CD4-positive, alpha-beta T cell treated with Interferon alpha-2 for 1 hour (primary cell): ENCODE measurements at regions not wholly inside any gene's neighbourhood (a gene's known extent, or its start where the extent isn't known, plus 50 kb on each side); places are given as distances from the start of the nearest gene placed in this dataset.

Experiments used
- DNase-seq, 2 donors: peaks; one replicate each; pipeline ENCODE4 v3.0.0-alpha.2; 2020 to 2022

DNA sequence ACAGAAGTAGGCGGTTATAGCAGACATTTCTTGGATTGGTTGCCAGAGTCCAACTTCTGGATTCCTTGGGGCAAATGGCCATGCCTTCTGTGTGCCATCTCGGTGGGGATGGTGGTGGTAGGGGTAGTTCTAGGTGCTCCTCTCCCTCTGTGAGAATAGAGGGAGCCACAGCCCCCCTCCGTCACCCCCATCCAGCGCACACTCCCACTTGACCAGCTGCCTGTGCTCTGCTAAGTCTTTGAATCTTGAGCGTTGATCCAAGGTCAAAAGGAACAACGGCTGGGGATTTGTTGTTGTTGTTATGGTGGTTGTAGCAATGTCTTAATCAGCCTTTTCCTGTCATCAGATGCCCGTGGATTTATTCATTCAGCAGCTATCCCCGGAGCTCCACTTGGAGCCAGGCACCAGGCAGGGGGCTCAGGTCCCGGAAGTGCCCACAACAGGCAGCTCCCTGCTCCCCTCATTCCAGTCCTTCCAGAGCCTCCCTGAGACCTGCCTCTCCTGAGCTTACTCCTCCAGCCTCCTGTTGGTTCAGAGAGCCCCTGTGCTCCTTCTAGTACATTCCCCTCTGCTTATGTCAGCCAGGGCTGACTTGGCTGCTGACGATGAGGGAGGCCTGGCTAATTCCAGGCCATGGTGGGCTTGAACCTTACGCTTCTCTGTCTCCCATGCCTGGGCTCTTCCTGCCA is 146.6 kb upstream of the WNT4 start:
- no peak for DNase-seq

DNA sequence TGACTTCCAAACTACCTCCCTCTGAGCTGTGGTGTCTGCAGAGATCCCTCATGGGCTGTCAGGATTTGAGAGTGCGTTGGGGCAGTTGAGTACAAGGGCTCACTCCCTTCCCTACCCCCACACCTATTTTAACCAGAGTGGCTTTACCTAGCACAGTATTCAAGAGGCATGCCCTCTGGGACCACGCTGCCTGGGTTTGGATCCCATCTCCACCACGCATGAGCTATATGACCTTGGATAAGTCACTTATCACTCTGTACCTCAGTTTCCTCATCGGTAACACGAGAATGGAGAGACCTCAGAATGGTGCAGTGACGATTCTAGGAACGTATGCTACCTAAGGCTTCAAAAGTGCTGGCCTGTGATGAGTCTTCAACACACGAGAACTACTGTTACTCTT is 147.3 kb upstream of the WNT4 start:
- no peak for DNase-seq

DNA sequence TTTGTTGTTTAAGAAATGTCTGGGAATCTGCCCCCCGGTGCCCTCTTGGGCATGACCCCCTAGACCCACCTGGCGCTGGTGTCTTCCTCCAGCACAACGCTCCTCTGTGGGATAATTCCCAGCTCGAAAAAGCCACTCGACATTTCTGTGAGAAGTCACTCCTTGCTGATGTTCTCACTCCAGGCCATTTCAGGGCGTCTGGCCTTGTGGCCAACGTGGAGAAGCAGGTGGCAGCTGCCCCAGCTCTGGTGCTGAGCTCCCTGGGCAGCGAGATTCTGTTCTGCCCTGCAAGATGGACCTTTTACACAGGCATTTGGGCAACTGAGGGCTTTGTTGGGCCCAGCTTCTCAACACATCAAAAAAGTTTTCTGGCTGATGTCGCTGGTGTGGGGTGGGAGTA is 147.7 kb upstream of the WNT4 start:
- no peak for DNase-seq

DNA sequence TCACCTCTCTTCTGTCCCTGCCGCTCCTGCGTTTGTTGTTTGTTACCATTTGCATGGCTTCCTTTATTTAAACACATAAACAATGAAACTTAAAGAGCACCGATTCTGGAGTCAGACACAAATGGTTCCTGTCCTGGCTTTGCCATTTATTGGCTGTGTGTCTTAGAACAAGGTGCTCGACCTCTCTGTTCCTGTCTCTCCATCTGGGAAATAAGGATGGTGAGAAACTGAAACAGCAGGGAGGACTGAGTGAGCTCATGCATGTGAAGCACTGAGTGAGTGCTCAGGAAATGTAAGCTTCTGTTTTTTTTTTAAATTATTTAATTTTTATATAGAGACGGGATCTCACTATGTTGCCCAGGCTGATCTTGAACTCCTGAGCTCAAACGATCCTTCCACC is 148.2 kb upstream of the WNT4 start:
- DNase-seq = no peak

DNA sequence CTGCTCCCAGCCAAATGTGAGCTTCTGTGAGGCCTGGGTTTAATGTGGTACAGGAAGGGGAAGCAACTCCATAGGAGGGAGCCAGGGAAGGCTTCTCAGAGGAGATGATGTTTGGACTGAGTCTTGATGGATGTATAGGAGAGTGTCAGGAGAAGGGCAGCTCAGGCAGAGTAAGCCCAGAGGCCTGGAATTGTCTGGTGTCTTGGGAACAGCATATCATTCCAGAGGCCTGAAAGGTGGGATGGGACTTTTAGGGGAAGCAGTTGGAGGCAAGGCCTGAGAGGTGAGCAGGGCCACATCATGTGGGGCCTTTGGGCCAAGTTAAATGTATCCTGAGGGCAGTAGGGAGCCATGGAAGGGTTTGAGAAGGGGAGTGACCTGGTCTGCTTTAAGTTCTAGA is 148.6 kb upstream of the WNT4 start:
- no peak for DNase-seq

DNA sequence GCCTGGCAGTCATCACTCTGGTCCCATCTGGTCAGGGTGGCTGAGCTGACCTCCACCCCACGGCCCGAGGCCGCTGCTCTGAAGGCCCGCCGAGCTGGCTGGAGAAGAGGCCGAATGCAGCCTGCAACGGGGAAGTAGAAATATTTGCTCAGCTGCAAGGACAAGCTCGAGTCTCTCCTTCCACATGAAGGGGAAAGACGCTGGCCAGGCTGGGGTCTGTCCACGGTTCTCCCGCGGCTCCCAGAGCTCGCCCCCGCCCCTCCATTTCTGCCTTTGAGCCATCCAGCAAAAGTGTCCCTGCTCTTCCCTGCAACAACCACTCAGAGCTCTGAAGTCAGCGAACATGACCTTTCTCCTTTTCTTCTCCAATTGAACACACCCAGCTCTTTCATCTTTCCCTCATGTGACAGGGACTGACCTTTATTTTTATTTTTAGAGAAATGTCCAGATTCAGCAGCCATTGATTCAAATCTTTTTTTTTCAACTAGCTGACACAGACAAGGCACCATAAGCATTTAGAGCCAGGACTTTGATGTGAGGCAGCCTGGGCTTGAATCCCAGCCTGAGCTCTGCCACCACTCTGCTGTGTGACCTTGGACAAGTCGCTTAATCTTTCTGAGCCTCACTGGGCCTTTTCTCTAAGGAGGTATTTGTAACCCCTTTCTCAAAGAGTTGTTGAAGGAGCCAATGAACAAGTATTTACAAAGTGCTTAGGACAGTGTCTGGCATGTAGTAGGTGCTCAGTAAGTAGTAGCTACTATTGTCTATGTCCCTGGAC is 149.3 kb upstream of the WNT4 start:
- no peak for DNase-seq

DNA sequence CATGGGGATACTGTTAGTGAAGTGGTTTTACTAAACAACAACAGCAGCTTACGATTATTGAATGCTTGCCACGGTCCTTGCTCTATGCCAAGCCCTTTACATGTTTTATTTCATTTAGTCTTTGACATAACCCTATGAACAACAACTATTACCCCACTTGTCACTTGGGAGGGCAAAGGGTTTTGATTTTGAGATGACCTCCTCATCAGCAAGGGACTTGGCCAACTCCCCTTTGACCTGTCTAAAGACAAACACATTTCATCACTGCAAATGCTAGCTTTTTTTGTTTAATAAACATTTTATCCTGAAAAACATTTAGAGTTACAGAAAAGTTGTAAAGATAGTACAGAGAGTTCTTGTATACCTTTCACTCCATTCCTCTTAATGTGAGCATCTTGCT is 152.5 kb upstream of the WNT4 start:
- no peak for DNase-seq

DNA sequence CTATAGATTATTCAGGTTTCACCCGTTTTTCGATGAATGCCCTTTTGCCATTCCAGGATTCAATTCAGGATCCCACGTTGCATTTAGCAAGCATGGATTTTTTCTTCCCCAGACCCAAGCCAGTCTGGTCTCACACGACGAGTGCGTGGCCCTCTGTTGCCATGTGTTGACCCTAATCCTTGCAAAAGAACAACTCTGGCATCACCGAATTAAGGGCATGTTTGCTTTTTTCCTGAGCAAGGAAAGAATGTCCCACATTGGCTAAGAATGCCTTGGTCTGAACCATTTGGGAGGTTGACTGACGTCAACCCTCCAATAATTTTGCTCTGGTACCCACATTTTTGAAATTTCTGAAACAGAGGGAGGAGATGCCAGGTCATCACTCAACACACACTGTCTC is 153.0 kb upstream of the WNT4 start:
- DNase-seq = no peak

DNA sequence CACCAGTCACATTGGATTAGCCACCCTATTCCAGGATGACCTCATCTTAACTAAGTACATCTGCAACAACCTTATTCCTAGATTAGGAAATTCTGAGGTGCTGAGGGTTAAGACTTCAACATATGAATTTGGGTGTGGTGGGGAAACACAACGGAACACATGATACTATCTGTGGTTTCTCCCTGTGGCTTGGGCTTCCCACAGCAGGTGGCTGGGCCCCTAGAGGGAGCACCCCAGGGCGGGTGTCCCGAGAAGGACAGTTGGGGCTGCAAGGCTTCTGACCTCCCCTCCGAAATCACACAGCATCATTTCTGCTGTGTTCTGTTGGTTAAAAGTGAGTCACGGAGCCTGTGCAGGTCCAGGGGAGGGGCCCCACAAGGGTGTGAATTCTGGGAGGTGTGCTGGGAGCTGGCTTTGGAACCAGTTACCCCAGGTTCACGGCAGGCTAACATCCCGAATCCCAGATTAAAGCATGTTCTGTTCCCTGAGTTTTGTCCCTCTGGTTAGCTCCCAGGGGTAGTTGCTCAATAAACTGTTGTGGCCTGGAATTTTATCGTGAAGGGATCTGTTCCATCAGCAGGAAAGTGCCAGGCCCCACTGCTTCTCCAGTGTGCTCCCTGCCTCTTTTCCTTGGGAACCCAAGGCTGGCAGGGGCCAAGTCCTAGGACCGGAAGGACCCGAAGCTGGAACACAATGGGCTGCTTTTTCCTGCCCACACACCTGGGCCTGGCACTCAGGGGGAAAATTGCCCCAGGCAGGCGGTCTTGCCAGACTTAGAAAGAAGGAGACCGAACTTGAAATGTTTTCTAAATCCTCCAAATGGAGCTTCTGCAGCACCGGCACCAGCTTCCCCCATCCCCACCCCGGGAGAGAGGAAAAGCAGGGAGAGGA is 154.0 kb upstream of the WNT4 start:
- DNase-seq = no peak

DNA sequence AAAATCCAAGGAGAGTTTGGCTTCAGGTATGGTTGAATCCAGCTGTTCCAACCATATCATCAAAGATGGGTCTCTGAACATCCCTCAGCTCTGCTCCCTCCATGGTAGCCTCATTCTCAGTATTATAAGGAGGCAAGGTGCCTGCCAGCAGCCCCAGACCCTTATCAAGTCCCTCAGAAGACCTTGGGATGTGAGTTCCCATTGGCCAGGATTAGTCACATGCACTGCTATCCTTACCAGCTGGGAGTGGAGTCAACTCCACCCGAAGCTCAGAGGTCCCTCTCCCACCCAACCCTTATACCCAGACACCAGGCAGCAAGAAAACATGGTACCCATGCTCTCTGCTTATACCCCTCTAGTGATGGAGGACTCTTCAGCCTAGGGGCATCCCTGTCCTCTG is 153.7 kb upstream of the ZBTB40 start:
- no peak for DNase-seq

DNA sequence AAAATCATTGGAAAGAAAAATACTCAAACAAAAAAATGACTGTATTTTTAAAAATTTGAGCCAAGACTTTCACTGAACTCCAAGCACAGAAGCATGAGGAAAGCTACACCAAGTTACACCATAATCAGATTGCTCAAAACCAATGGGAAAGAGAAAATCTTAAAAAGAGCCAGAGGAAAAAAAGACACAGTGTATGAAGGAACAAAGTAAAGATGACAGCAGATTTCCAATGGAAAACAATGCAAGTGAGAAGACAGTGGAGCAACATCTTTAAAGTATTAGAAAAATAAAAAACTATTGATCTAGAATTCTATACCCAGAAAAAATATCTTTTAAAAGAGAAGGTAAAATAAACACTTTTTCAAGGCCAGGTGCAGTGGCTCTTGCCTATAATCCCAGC is 147.8 kb upstream of the ZBTB40 start:
- DNase-seq = no peak

DNA sequence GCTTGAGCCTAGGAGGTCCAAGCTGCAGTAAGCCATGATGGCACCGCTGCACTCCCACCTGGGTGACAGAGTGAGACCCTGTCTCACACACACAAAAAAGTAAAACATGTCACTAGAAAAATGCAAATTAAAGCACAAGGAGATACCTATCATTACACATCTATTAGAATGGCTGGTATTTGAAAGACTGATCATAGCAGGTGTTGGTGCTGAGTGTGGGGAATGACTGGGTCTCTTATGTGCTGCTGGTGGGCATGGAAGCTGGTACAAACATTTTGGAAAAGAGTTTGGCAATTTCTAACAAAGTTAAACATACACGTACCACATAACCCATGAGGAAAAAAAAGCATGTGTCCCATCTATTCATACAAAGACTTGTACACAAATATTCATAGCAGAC is 142.1 kb upstream of the ZBTB40 start:
- DNase-seq = no peak

DNA sequence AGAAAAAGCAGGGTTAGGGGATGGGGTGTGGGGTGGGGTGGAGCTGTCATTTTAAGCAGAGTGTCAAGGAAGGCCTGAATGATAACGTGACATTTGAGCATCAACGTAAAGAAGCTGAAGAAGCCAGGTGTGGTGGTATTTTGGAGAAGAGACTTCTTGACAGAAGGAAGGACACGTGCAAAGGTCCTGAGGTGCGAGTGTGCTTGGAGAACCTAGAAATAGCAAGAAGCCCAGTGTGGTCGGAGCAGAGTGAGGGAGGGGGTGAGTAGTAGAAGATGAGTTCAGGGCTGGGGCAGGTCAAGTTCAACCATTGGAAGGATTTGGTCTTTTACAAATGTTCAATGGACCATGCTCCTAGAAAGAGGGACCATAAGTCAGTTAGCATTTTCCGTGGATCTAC is 140.2 kb upstream of the ZBTB40 start:
- no peak for DNase-seq

DNA sequence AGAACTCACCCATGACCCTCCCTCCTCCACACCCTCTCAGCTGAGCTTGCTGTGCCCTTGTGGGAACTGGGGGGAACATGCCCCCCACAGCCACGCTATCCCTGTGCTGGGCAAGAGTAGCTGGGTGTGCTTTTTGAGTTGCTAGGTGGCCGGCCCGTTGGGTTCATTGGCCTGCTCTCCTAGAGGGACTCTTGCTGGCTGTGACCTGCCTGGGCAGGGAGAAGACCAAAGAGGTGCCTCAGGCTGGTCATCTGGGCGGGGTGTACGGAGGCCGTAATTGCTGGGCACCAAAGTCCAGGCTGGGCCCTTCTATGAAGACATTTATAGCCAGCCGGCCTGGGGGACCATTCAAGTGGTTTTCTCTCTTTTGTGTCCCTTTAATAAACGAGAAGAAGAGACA is 138.3 kb upstream of the ZBTB40 start:
- DNase-seq = no peak

DNA sequence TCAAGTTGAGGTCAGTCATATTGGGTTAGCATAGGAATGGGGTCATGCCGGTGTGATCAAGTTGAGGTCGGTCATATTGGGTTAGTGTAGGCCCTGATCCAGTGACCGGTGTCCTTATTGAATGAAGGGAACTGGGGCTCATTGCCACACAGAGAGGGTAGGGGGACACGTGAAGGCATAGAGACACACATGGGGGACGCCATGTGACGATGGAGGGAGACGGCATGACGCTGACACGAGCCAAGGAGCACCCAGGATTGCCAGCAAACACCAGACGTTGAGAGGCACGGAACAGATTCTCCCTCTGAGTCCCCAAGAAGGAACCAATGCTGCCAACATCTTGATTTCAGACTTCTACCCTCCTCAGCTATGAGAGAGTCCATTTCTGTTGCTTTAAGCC is 136.9 kb upstream of the ZBTB40 start:
- no peak for DNase-seq

DNA sequence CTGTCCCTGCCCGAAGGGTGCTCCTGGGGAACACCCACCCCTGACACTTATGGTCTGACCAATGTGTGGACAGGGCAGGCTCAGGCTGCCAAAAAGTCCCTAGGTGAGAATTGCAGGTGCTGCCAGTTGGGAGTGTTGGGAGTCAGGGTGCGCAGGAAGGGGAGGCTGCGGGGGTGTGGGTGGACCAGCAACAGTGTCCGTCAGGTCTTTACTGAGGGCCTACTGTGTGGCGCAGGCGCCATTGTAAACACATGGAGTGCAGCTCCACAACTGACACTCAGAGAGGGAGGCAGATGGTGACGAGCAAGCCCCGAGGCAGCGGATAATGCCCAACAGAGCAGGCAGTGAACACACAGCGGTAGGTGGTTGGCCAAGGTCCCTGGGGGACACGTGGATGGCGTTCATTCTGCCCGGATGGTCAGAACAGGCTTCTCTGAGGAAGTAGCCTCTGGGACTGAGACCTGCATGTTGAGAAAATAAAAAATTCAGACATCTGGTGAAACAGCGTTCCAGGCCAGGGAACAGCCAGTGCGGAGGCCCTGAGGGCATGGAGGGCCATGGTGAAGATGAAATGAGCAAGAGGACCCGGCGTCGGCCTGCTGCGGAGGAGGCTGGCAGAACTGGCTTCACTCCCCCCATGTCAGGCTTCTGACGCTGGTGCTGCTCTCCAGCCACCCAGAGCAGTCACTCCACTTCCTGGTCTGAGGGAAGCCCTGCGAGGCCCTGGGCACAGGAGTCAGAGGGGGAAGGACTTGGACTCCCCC is 136.2 kb upstream of the ZBTB40 start:
- no peak for DNase-seq

DNA sequence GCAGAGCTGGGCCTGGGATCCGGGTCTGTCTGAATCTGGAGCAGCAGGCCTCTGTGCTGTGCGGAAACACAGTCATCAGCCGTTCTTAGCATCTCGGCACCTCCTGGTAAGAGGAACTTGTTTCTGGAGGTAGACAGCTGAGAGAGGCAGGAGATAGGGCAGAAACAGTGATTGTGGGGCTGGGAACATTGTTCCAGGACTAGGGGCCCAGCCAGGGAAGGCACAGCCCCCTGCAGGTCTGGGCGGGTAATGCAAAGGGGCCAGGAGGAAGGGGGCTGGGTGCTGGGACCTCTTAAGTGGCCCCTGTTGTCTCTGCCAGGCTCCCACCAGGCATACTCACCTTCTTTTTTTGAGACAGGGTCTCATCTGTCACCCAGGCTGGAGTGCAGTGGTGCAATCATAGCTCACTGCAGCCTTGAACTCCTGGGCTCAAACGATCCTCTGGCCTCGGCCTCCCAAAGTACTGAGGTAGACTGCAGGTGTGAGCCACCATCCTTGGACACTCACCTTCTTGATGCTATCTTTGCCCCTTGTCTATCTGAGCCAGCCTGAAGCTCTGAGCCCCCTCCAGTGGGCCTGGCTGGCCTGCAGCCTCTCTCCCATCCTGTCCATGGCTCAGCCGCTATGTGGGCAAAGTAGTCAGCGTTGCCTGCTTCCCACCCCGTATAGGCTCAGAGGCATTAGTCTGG is 134.3 kb upstream of the ZBTB40 start:
- no peak for DNase-seq

DNA sequence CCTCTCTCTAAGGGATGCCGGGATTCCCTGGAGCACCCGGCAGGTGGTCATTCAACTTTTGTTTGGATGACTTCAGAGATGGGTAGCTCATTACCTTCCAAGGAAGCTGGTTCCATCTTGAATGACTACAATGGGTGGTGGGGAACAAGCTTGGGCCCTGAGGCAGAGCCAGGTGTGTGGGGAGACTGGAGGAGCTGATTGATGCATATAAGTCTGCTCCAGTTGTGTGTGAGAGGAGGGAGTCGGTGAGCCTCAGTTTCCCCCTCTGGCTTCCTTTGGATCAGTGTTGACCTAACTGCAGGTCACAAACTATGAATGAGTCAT is 133.8 kb upstream of the ZBTB40 start:
- DNase-seq = no peak

DNA sequence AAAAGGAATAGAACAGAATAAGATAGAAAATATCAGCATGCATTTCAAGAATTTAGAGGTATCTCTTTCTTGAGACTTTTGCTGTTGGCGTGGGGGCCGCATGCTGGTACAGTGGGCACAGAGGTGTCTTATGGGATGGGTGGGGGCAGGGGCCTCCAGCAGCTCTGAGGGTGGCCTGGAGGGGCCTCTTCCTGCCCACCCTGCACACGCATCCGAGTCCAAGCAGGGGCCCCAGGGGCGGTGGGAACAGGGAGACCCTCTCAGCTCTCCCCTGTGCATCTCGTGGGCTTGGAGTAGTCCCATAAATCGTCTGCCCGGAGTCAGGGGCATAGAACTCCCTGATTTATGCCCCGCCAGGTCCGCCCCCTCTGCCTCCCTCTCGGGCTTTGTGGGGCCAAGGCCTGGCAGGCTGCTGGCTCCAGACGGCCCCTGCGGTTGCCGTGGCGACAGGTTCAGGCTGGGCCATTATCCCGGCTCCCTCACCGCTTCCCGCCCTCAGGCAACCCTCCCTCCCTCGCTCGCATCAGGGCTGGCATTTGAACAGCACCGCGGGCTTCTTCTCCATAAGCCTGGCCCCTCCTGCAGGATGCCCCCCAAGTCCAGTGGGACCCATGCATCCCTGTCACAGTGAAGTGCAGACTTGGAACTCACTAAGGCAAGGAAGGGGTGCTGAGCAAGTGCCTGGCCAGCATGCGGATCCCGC is 133.2 kb upstream of the ZBTB40 start:
- DNase-seq = no peak

DNA sequence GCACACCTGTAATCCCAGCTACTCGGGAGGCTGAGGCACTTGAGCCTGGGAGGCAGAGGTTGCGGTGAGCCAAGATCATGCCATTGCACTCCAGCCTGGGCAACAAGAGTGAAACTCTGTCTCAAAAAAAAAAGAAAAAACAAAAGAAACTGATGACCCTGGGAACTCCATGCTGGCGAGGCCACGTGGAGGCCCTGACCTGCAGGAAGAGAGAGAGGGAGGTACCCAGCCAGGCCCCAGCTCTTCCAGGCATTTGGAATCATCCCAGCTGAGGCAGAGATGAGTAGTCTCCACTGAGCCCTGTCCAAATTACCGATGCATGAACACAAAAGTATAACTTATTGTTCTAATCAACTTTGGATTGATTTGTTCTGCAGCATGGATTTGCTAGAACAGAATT is 132.0 kb upstream of the ZBTB40 start:
- no peak for DNase-seq

DNA sequence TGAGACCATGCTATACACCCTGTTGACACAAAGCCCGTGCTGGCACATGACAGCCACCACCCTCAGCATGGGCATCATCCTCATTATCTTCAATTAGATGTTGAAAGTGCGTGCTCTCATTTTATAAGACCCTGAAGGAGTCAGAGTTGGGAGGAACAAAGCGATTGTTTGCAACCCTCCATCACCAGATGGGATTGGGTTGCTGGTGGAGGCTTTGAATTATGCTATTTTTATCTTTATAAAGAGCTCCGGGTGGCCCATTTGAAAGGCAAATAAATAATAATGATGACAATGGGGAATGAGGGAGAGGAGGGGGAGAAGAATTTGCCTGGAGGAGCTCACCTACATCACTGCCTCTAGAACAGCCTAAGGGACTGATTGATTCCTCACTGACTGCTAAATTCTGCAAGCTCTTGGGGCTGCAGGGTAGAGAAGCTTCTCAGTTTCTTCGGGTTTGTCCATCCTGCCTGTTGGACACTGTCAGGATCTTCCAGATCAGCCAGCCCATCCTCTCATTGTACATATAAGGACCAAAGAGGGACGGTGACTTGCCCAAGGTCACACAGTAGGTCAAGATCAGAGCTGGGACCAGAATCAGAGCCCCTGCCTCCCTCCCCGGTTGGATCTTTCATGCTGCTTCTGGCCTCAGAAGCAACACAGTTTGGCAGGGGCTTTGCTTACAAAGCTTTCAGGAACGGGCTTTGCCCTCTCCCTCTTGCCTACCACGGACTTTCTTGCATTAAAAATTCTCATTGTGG is 130.9 kb upstream of the ZBTB40 start:
- DNase-seq = no peak
